ENCODE measurements at regions not wholly inside any gene's neighbourhood (a gene's known extent, or its start where the extent isn't known, plus 50 kb on each side); places are given as distances from the start of the nearest gene placed in this dataset.

DNA sequence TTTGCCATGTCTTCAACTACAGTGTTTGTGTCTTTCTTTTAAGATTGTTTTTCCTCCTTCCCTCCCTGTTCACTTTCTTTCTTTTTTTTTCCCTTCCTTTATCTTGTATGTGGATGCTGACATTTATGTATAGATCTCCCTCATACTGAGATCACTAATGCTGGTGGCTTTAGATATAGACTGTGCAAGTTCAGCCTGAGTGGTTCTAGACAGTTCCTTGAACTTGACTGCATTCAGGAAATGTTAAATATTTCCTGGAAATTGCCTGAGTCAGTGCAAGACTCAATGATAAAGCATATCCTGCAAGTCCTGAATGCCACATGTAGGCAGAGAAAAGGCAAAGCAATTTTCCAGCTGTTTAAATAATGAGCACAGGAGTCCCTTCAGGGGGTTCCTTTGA, 182.5 kb upstream of the NR3C1 start (continued):
- TF ChIP-seq, protein P1, sequence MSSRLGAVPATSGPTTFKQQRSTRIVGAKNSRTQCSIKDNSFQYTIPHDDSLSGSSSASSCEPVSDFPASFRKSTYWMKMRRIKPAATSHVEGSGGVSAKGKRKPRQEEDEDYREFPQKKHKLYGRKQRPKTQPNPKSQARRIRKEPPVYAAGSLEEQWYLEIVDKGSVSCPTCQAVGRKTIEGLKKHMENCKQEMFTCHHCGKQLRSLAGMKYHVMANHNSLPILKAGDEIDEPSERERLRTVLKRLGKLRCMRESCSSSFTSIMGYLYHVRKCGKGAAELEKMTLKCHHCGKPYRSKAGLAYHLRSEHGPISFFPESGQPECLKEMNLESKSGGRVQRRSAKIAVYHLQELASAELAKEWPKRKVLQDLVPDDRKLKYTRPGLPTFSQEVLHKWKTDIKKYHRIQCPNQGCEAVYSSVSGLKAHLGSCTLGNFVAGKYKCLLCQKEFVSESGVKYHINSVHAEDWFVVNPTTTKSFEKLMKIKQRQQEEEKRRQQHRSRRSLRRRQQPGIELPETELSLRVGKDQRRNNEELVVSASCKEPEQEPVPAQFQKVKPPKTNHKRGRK (tag; IDR thresholded peaks at IDR 0.05) = 0 out of 2 replicates have a peak, but pooled peaks have one; percentile 18
- TF ChIP-seq FOXA3 (CRISPR knock-in tag; conservative IDR thresholded peaks at IDR 0.05 in 1 of 2, IDR thresholded peaks at IDR 0.05 in 1 of 2) (0 out of 4 replicates have a peak, but pooled peaks of 1 of the 2 experiments have one; percentile 27), NELFE (IDR thresholded peaks at IDR 0.05; ENCODE audit: insufficient read depth, insufficient read length) (no peak), HDAC2 (IDR thresholded peaks at IDR 0.05) (0 out of 2 replicates have a peak, but pooled peaks have one; percentile 33), TAF9B (IDR thresholded peaks at IDR 0.05; ENCODE audit: partially characterized antibody) (peak; percentile 65), SMARCE1 (IDR thresholded peaks at IDR 0.05) (peak; percentile 80; the same call in 1 of the 2 replicates), MCM5 (IDR thresholded peaks at IDR 0.05; ENCODE audit: low read depth) (no peak), MYC (IDR thresholded peaks at IDR 0.05; ENCODE audit: low read depth, low read length) (0 out of 2 replicates have a peak, but pooled peaks have one; percentile 29), MYC (CRISPR knock-in tag; IDR thresholded peaks at IDR 0.05; ENCODE audit: borderline replicate concordance, low read depth) (no peak), RAD51 (IDR thresholded peaks at IDR 0.05; ENCODE audit: borderline replicate concordance, low read depth) (no peak), C11orf30 (IDR thresholded peaks at IDR 0.05; ENCODE audit: low read depth) (peak; percentile 82), NBN (IDR thresholded peaks at IDR 0.05; ENCODE audit: low read depth) (peak; percentile 42; the same call in 1 of the 2 replicates), HMG20B (CRISPR knock-in tag; IDR thresholded peaks at IDR 0.05) (no peak), NCOA2 (IDR thresholded peaks at IDR 0.05; ENCODE audit: partially characterized antibody in 2 of 2) (peak in 1 of 2 experiments; percentile 10), PYGO2 (tag; IDR thresholded peaks at IDR 0.05) (no peak), FOXM1 (IDR thresholded peaks at IDR 0.05; ENCODE audit: low read depth) (no peak), FOXM1 (CRISPR knock-in tag; IDR thresholded peaks at IDR 0.05; ENCODE audit: low read depth) (no peak), EP300 (IDR thresholded peaks at IDR 0.05; ENCODE audit: low read length) (peak; percentile 89; the same call in 1 of the 2 replicates), ZC3H11A (IDR thresholded peaks at IDR 0.05; ENCODE audit: low read depth, low read length) (no peak), NR3C1 (CRISPR knock-in tag; IDR thresholded peaks at IDR 0.05) (no peak), CBFA2T2 (conservative IDR thresholded peaks at IDR 0.05) (peak; percentile 75)
- TF ChIP-seq, protein P2, sequence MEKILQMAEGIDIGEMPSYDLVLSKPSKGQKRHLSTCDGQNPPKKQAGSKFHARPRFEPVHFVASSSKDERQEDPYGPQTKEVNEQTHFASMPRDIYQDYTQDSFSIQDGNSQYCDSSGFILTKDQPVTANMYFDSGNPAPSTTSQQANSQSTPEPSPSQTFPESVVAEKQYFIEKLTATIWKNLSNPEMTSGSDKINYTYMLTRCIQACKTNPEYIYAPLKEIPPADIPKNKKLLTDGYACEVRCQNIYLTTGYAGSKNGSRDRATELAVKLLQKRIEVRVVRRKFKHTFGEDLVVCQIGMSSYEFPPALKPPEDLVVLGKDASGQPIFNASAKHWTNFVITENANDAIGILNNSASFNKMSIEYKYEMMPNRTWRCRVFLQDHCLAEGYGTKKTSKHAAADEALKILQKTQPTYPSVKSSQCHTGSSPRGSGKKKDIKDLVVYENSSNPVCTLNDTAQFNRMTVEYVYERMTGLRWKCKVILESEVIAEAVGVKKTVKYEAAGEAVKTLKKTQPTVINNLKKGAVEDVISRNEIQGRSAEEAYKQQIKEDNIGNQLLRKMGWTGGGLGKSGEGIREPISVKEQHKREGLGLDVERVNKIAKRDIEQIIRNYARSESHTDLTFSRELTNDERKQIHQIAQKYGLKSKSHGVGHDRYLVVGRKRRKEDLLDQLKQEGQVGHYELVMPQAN (IDR thresholded peaks at IDR 0.05; ENCODE audit: borderline replicate concordance) = no peak
- TF ChIP-seq, protein P3, sequence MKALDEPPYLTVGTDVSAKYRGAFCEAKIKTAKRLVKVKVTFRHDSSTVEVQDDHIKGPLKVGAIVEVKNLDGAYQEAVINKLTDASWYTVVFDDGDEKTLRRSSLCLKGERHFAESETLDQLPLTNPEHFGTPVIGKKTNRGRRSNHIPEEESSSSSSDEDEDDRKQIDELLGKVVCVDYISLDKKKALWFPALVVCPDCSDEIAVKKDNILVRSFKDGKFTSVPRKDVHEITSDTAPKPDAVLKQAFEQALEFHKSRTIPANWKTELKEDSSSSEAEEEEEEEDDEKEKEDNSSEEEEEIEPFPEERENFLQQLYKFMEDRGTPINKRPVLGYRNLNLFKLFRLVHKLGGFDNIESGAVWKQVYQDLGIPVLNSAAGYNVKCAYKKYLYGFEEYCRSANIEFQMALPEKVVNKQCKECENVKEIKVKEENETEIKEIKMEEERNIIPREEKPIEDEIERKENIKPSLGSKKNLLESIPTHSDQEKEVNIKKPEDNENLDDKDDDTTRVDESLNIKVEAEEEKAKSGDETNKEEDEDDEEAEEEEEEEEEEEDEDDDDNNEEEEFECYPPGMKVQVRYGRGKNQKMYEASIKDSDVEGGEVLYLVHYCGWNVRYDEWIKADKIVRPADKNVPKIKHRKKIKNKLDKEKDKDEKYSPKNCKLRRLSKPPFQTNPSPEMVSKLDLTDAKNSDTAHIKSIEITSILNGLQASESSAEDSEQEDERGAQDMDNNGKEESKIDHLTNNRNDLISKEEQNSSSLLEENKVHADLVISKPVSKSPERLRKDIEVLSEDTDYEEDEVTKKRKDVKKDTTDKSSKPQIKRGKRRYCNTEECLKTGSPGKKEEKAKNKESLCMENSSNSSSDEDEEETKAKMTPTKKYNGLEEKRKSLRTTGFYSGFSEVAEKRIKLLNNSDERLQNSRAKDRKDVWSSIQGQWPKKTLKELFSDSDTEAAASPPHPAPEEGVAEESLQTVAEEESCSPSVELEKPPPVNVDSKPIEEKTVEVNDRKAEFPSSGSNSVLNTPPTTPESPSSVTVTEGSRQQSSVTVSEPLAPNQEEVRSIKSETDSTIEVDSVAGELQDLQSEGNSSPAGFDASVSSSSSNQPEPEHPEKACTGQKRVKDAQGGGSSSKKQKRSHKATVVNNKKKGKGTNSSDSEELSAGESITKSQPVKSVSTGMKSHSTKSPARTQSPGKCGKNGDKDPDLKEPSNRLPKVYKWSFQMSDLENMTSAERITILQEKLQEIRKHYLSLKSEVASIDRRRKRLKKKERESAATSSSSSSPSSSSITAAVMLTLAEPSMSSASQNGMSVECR (CRISPR knock-in tag; IDR thresholded peaks at IDR 0.05) = no peak

All from K562 (cell line).